ENCODE measurements at regions not wholly inside any gene's neighbourhood (a gene's known extent, or its start where the extent isn't known, plus 50 kb on each side); places are given as distances from the start of the nearest gene placed in this dataset.

- no peak for TF ChIP-seq CTCF (IDR thresholded peaks at IDR 0.05)
These were observed 110.0 kb downstream of the ATP23 start for GRCh38 chr12:58051378-58051777.

GRCh38 chr12:58064666-58065065 lies 123.3 kb downstream of the ATP23 start:
- TF ChIP-seq CTCF (IDR thresholded peaks at IDR 0.05) = no peak

- TF ChIP-seq CTCF (IDR thresholded peaks at IDR 0.05) = no peak
These were observed 124.9 kb downstream of the ATP23 start for GRCh38 chr12:58066296-58066695.

- no peak for TF ChIP-seq CTCF (IDR thresholded peaks at IDR 0.05)
These were observed 126.4 kb downstream of the ATP23 start for GRCh38 chr12:58067610-58068387.

GRCh38 chr12:58068706-58069105 lies 127.3 kb downstream of the ATP23 start:
- no peak for TF ChIP-seq CTCF (IDR thresholded peaks at IDR 0.05)

- TF ChIP-seq CTCF (IDR thresholded peaks at IDR 0.05) = no peak
These were observed 128.0 kb downstream of the ATP23 start for GRCh38 chr12:58069268-58069963.

- TF ChIP-seq CTCF (IDR thresholded peaks at IDR 0.05) = no peak
These were observed 130.6 kb downstream of the ATP23 start for GRCh38 chr12:58071994-58072393.

Data from LNCAP (cell line).